ENCODE measurements at regions not wholly inside any gene's neighbourhood (a gene's known extent, or its start where the extent isn't known, plus 50 kb on each side); places are given as distances from the start of the nearest gene placed in this dataset.

GRCh38 chr2:2732331-2733119, 401.4 kb upstream of the MYT1L start (continued):
- TF ChIP-seq PRDM15 (CRISPR knock-in tag; IDR thresholded peaks at IDR 0.05) = no peak

DNA sequence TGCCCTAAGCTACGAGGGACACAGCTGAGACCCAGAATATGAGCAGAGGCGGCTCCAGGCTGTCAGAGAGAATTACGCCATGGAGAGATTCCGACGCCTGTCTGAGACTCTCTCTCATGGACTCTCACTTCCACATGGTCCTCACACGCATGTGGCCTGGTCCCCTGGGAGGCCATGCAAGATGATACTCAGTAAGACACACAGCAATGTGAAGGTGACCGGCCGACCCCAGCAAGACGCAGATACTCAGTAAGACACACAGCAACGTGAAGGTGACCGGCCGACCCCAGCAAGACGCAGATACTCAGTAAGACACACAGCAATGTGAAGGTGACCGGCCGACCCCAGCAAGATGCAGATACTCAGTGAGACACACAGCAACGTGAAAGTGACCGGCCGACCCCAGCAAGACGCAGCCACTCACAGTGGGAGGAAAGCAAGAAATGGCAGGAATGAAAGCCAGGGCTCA, 400.8 kb upstream of the MYT1L start:
- FAIRE-seq = no peak
- no peaks in the 10 kb centered on the region for H3K79me2 ChIP-seq (ENCODE audit: control insufficient read depth, insufficient read depth, low read length)
- WGBS (ENCODE audit: insufficient coverage, insufficient replicate concordance, low lambda C conversion rate, missing lambda C conversion rate) = 62% methylated on average over 19 of the region's 19 CpGs
- H3K4me1 ChIP-seq (ENCODE audit: control insufficient read depth, insufficient read depth, low read length) = no peaks in the 10 kb centered on the region
- RAD21 ChIA-PET (ENCODE audit: unreplicated experiment) = no interaction called here
- no peaks in the 10 kb centered on the region for H4K20me1 ChIP-seq (ENCODE audit: control insufficient read depth, insufficient read depth)
- BruUV-seq (replicated peaks) = no TSS peak
- H3K9ac ChIP-seq (ENCODE audit: control insufficient read depth, insufficient read depth, low read length) = no peak overlapping the region
- no peak overlapping the region for H2AFZ ChIP-seq (ENCODE audit: control insufficient read depth, low read depth, low read length)
- H3K4me2 ChIP-seq (ENCODE audit: control insufficient read depth, insufficient read depth) = no peak overlapping the region
- POLR2A ChIA-PET = no interaction called here
- H3K9me3 ChIP-seq (replicated peaks; ENCODE audit: control insufficient read depth, insufficient read depth, low read length) = no peaks in the 10 kb centered on the region
- H3K36me3 ChIP-seq (ENCODE audit: control insufficient read depth in 2 of 2, insufficient read depth in 2 of 2, low read length in 1 of 2) = no peaks in the 10 kb centered on the region
- H3K27ac ChIP-seq (ENCODE audit: control insufficient read depth, insufficient read depth) = no peak overlapping the region
- no peak for DNase-seq (ENCODE audit: low read depth, low spot score)
- no peaks in the 10 kb centered on the region; a peak in 2 of 4 replicates for H3K27me3 ChIP-seq (replicated peaks in 1 of 2; ENCODE audit: control insufficient read depth in 2 of 2, insufficient read depth in 2 of 2, low read length in 1 of 2)
- in situ Hi-C loops (cut with MboI) (no loop called here), intact Hi-C loops (cut with micrococcal nuclease; ENCODE audit: unreplicated experiment) (no loop called here)
- TF ChIP-seq POLR2AphosphoS2 (IDR thresholded peaks at IDR 0.05; ENCODE audit: low read depth, low read length) (no peak), TCF7 (IDR thresholded peaks at IDR 0.05; ENCODE audit: borderline replicate concordance) (no peak), MTA3 (IDR thresholded peaks at IDR 0.05; ENCODE audit: borderline replicate concordance, low read length) (no peak), DPF2 (IDR thresholded peaks at IDR 0.05) (no peak), MYC (IDR thresholded peaks at IDR 0.05; ENCODE audit: insufficient read depth, insufficient read length, insufficient replicate concordance, low read length, severe bottlenecking) (no peak), E2F4 (IDR thresholded peaks at IDR 0.05; ENCODE audit: low read depth, low read length) (no peak)
- ATAC-seq = no peak
- SMC1A ChIA-PET (ENCODE audit: uncharacterized antibody, unreplicated experiment) = no interaction called here
- CTCF ChIA-PET = no interaction called here
- H3K4me3 ChIP-seq = no peak overlapping the region

All from GM12878 (cell line).